K562 (cell line): ENCODE measurements at regions not wholly inside any gene's neighbourhood (a gene's known extent, or its start where the extent isn't known, plus 50 kb on each side); places are given as distances from the start of the nearest gene placed in this dataset.

Experiments used
- CTCF ChIP-seq, 3 experiments: IDR thresholded peaks in 2 of 3; conservative IDR thresholded peaks in 1 of 3; 2 replicates each; pipeline ENCODE4 v1.5.1; 2011 to 2012; ENCODE audit warnings: low read length in 3 of 3, mild to moderate bottlenecking in 3 of 3, control low read depth in 2 of 3, improper control_type of control experiment in 1 of 3, inconsistent platforms in 1 of 3, low read depth in 1 of 3, mixed read lengths in 1 of 3, moderate library complexity in 1 of 3; ENCODE audit not compliant: insufficient read depth in 2 of 3
- JUND ChIP-seq, 2 experiments: IDR thresholded peaks; 2 replicates in 1 of 2; 3 replicates in 1 of 2; pipeline ENCODE4 v1.6.1; 2011; ENCODE audit warnings: borderline replicate concordance in 2 of 2, low read depth in 2 of 2, low read length in 2 of 2, improper control_type of control experiment in 1 of 2, missing biosample characterization in 1 of 2, missing genetic modification characterization in 1 of 2, missing genetic modification reagents in 1 of 2
- KDM1A ChIP-seq, 2 experiments: fragments of 450-650 bp; IDR thresholded peaks; 2 replicates each; pipeline ENCODE4 v1.6.1; 2016; ENCODE audit warnings: mild to moderate bottlenecking in 2 of 2
- POLR2A ChIP-seq: fragments of 450-650 bp; conservative IDR thresholded peaks from 2 replicates; pipeline ENCODE4 v1.6.1; 2016
- RERE ChIP-seq: sonication (generic); formaldehyde crosslinking; IDR thresholded peaks from 2 replicates; pipeline ENCODE4 v1.8.0; 2023; ENCODE audit warnings: missing genetic modification reagents, mild to moderate bottlenecking, borderline replicate concordance
- SREBF1 ChIP-seq: fragments of 150-350 bp; IDR thresholded peaks from 2 replicates; pipeline ENCODE4 v1.6.1; 2014; ENCODE audit warnings: antibody characterized with exemption, low read depth, low read length, borderline replicate concordance
- TF ChIP-seq, protein P1 (sequence below): fragments of 450-650 bp; formaldehyde crosslinking; conservative IDR thresholded peaks from 2 replicates; pipeline ENCODE4 v1.4.0; 2022; ENCODE audit warnings: mild to moderate bottlenecking, missing genetic modification characterization

GRCh38 chr13:32932376-32932775, 83.8 kb upstream of the KL start:
- no peak for TF ChIP-seq JUND (IDR thresholded peaks at IDR 0.05; ENCODE audit: borderline replicate concordance, low read depth, low read length)
- no peak for TF ChIP-seq JUND (tag; IDR thresholded peaks at IDR 0.05; ENCODE audit: borderline replicate concordance, low read depth, low read length)
- no peak for TF ChIP-seq KDM1A (IDR thresholded peaks at IDR 0.05)
- TF ChIP-seq POLR2A: no peak
- TF ChIP-seq CTCF (IDR thresholded peaks at IDR 0.05 in 2 of 3, conservative IDR thresholded peaks at IDR 0.05 in 1 of 3; ENCODE audit: insufficient read depth in 2 of 3, low read depth in 1 of 3, low read length in 3 of 3): no peak
- no peak for TF ChIP-seq SREBF1
- TF ChIP-seq RERE: no peak
- TF ChIP-seq, protein P1, sequence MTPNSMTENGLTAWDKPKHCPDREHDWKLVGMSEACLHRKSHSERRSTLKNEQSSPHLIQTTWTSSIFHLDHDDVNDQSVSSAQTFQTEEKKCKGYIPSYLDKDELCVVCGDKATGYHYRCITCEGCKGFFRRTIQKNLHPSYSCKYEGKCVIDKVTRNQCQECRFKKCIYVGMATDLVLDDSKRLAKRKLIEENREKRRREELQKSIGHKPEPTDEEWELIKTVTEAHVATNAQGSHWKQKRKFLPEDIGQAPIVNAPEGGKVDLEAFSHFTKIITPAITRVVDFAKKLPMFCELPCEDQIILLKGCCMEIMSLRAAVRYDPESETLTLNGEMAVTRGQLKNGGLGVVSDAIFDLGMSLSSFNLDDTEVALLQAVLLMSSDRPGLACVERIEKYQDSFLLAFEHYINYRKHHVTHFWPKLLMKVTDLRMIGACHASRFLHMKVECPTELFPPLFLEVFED (CRISPR knock-in tag): no peak
